RWPE2 (cell line): ENCODE measurements at regions not wholly inside any gene's neighbourhood (a gene's known extent, or its start where the extent isn't known, plus 50 kb on each side); places are given as distances from the start of the nearest gene placed in this dataset.

Experiments used
- ATAC-seq: fragments of 200-7000 bp; cut with Tn5 transposase; 3 replicates; pipeline ENCODE4 v1.9.1; 2021; ENCODE audit warnings: low read depth
- DNase-seq: peaks from one replicate; pipeline ENCODE4 v3.0.0-alpha.2; 2020; ENCODE audit warnings: low spot score
- H3K27ac ChIP-seq: fragments of 450-650 bp; 2 replicates; pipeline ENCODE4 v1.5.1; 2017; ENCODE audit warnings: mild to moderate bottlenecking; ENCODE audit not compliant: poor library complexity, severe bottlenecking
- H3K27me3 ChIP-seq: fragments of 250-450 bp; sonication (Bioruptor Pico); 2 replicates; pipeline ENCODE4 v1.5.1; 2021; ENCODE audit warnings: mild to moderate bottlenecking, moderate library complexity; ENCODE audit not compliant: insufficient read depth, poor library complexity, severe bottlenecking
- H3K36me3 ChIP-seq: fragments of 250-450 bp; sonication (Bioruptor Pico); 2 replicates; pipeline ENCODE4 v1.5.1; 2020; ENCODE audit warnings: low read depth, mild to moderate bottlenecking, moderate library complexity
- H3K4me1 ChIP-seq: fragments of 250-450 bp; sonication (Bioruptor Pico); 2 replicates; pipeline ENCODE4 v1.5.1; 2021; ENCODE audit warnings: mild to moderate bottlenecking, moderate library complexity; ENCODE audit not compliant: insufficient read depth, poor library complexity, severe bottlenecking
- H3K4me3 ChIP-seq: fragments of 250-450 bp; sonication (Bioruptor Pico); 2 replicates; pipeline ENCODE4 v1.5.1; 2021; ENCODE audit warnings: mild to moderate bottlenecking, moderate library complexity; ENCODE audit not compliant: severe bottlenecking
- H3K9me3 ChIP-seq: fragments of 250-450 bp; sonication (Bioruptor Pico); 2 replicates; pipeline ENCODE4 v1.5.1; 2021; ENCODE audit warnings: mild to moderate bottlenecking, moderate library complexity; ENCODE audit not compliant: severe bottlenecking
- TF ChIP-seq, protein P1 (sequence below): fragments of 450-650 bp; IDR thresholded peaks from one replicate; pipeline ENCODE4 v1.5.1; 2017; ENCODE audit warnings: mild to moderate bottlenecking, moderate library complexity; ENCODE audit not compliant: poor library complexity, severe bottlenecking

DNA sequence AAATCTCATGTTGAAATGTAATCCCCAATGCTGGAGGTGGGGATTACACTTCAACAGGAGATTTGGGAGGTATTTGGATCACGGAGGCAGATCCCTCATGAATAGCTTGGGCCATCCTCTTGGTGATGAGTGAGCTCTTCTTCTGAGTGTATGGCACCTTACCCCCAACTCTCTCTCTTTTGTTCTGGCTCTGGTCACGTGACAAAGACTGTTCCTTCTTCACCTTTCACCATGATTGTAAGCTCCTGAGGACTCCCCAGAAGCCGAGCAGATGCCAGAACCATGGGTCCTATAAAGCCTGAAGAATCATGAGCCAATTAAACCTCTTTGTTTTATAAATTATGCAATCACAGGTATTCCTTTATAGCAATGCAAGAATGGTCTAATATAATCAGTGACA lies 684.2 kb downstream of the LIG4 start:
- Histone ChIP-seq H3K27ac (no peak overlapping the region), H3K36me3 (no peaks in the 10 kb centered on the region), H3K4me1 (no peaks in the 10 kb centered on the region), H3K27me3 (no peaks in the 10 kb centered on the region), H3K9me3 (no peaks in the 10 kb centered on the region), H3K4me3 (no peak overlapping the region)
- TF ChIP-seq, protein P1, sequence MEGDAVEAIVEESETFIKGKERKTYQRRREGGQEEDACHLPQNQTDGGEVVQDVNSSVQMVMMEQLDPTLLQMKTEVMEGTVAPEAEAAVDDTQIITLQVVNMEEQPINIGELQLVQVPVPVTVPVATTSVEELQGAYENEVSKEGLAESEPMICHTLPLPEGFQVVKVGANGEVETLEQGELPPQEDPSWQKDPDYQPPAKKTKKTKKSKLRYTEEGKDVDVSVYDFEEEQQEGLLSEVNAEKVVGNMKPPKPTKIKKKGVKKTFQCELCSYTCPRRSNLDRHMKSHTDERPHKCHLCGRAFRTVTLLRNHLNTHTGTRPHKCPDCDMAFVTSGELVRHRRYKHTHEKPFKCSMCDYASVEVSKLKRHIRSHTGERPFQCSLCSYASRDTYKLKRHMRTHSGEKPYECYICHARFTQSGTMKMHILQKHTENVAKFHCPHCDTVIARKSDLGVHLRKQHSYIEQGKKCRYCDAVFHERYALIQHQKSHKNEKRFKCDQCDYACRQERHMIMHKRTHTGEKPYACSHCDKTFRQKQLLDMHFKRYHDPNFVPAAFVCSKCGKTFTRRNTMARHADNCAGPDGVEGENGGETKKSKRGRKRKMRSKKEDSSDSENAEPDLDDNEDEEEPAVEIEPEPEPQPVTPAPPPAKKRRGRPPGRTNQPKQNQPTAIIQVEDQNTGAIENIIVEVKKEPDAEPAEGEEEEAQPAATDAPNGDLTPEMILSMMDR: no peak
- ATAC-seq (no peak), DNase-seq (no peak)

DNA sequence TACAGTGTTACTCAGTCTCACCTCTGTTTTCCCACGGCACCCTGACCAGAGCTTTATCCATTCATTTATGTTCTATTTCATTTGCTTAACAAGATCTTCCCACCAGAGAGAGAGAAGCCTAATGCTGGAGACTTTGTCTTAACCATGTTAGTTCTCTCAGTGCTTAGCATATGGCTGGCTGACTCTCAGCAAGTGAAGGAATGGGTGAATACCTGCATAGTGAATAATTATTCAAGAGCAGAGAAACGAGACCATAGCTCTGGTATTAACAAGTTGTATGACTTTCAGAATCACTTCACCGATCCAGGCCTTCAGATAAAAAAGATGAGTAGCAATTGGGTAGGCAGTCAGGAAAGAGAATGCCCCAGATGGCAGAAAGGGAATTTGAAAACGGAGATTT lies 686.3 kb downstream of the LIG4 start:
- TF ChIP-seq, protein P1: no peak
- Histone ChIP-seq H3K4me1 (no peaks in the 10 kb centered on the region), H3K9me3 (no peaks in the 10 kb centered on the region), H3K4me3 (no peak overlapping the region), H3K27ac (no peak overlapping the region), H3K36me3 (no peaks in the 10 kb centered on the region), H3K27me3 (no peaks in the 10 kb centered on the region)
- ATAC-seq: no peak
- no peak for DNase-seq

DNA sequence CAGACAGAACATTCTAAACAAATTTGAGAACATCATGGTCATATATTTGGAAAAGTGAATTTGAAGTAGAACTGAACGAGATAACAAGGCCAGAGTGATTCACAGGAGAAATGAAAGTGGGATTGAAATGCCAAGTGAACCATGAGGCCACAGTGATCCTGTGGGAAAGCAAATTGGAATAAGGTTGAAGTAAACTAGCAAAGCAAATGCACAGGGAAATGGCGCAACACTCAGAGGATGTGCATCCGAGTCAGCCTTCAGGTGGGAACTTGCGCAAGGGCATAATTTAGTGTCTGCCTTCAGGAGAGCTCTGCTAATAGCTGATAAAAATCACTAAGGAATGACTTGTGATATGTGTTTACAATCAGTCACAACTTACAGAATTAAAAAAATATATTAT lies 696.6 kb downstream of the LIG4 start:
- Histone ChIP-seq H3K36me3 (no peaks in the 10 kb centered on the region), H3K4me1 (no peaks in the 10 kb centered on the region), H3K9me3 (no peaks in the 10 kb centered on the region), H3K27ac (no peak overlapping the region), H3K27me3 (no peaks in the 10 kb centered on the region), H3K4me3 (no peak overlapping the region)
- no peak for ATAC-seq
- DNase-seq: no peak
- TF ChIP-seq, protein P1: no peak

DNA sequence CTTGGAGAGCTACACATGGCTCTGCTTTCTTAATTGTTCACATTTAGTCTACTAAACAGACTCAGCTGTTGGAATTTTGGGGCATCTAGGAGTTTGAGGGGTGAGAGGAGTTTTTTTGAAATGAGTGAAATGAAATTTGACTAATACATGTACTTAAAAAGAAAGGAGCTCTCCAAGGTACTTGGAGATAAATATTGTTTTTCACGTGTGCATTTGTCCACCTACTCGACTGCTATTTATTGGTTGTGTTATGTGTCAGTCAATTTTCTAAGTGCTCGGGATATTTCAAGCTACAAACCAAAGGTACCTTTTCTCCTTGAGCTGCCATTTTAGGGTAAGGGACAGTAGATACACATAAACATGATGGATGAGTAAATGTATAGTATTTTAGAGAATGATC lies 697.0 kb downstream of the LIG4 start:
- TF ChIP-seq, protein P1: no peak
- no peak overlapping the region for H3K27ac ChIP-seq
- no peaks in the 10 kb centered on the region for H3K36me3 ChIP-seq
- H3K4me1 ChIP-seq: no peaks in the 10 kb centered on the region
- ATAC-seq (no peak), DNase-seq (no peak)
- no peaks in the 10 kb centered on the region for H3K27me3 ChIP-seq
- no peak overlapping the region for H3K4me3 ChIP-seq
- H3K9me3 ChIP-seq: no peaks in the 10 kb centered on the region

DNA sequence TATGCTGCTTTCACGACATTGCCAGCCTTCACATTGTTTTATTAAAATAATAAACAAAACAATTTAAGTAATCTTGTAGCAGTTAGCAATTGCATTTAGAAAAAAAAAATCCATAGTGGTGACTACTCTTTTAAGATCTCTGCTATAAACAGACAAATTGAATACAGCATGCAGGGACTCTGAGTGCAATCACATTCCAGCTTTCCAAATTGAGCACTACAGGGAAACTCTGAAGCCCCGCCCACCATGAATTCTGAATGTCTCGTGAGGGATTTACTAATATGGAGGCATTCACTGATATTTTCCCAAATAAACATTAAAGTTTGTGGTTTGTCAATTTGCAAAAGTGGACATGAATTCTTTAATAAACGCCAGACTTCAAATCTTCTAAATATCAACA lies 698.8 kb downstream of the LIG4 start:
- Histone ChIP-seq H3K36me3 (no peaks in the 10 kb centered on the region), H3K4me1 (no peaks in the 10 kb centered on the region), H3K9me3 (no peaks in the 10 kb centered on the region), H3K4me3 (no peak overlapping the region), H3K27me3 (no peaks in the 10 kb centered on the region), H3K27ac (no peak overlapping the region)
- ATAC-seq (no peak), DNase-seq (no peak)
- TF ChIP-seq, protein P1: no peak
